Central memory CD4-positive, alpha-beta T cell (primary cell): ENCODE measurements at regions not wholly inside any gene's neighbourhood (a gene's known extent, or its start where the extent isn't known, plus 50 kb on each side); places are given as distances from the start of the nearest gene placed in this dataset.

Source experiments
- DNase-seq: peaks from one replicate; pipeline ENCODE4 v3.0.0; 2022

DNA sequence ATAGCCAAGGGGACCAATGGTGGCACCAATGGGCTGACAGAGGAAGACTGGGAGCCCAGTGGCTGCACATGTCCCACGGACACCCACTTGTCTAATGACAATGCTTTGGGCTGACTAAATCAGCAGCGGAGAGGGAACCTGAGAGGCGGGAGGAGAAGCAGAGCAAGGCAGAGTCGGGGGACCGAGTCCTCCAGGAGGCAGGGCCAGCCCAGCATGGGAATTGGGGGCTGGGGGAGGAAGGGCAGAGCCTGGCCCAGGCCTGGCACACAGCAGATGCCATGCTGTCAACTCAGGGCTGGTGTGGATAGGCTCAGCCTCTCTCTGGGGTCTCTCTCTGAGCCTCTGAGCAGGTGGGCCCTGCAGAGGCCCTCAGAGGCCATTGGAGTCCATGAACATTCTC, 78.4 kb upstream of the KLF13 start:
- no peak for DNase-seq

DNA sequence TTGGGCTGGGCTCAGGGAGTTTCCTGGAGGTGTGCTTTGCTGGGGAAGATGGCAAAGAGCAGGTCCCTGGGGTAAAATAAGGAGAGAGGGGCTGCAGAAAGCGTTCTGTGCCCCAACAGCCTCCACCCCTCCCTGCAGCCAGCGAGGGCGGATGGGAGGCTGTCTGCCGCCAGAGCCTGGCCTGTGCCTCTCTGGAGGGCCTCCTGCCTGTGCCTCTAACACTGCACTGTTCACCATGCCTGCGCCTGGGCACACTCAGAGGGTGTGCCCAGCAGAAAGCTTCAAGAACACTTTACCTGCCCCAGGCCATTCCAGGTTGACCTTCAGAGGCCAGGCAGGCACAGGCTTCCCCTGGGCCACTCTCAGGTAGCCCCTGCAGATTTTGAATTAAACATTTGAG, 77.7 kb upstream of the KLF13 start:
- no peak for DNase-seq

DNA sequence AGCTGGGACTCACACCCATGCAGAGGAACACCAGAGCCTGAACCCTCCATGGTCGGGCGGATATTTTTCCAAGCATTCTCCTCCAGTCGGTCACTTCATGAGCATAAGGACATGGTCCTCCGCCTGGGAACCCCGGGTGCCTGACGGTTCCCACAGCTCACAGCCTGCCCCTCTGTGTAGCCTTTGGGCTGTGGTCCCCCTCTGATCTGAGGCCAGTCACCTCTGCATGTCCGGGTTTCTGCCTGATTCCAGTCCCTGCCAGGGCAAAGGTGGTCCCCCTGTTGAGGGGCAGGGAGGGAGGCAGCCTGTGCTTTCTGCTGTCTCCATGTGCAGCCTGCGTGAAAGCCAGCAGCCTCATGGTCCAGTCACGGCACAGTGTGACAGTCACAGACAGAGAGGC, 76.6 kb upstream of the KLF13 start:
- DNase-seq: no peak

DNA sequence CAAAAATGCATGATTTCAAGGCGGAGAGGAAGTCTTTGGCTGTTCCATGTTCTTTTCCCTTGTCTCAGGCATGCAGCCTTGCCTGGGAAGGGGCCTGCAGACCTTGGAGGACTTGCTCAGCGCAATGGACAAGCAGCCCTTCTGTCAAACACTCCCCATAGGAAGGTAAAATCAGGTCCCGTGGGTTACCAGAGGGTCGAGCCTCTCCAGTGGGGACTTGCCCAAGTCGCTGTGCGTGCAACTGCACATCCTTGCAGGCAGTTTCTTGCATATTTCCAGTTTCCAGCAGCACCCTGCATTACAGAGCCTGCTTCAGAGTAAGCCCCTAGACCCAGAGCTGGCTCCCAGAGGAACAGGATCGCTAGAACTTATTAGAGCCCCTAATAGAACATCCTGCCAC, 75.5 kb upstream of the KLF13 start:
- DNase-seq: no peak

DNA sequence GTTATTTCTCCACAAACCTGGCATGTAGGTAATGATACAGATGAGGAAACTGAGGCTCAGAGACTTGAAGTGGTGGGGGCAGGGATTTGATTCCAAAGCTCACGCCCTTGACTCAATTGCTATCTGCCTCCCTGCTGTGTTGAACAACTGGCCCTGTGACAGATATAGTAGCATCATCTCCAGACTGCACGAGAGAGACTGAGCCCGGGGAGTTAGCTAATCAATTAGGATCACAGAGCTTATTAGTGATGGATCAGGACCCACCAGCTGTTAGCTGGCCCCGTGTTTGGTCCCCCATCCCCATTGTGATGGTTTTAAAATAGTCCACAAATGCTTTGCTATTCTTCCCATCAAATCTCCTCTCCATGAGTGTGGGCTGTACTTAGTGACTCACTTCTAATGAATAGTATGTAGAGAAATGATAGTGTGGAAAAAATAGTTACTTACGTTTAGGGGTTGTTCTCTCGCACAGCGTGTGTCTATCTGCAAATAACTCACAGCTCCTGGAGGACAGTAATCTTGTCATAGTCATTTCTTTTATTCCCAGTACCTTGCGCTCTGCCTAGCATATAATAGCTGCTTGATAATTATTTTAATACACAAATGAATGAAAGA, 74.4 kb upstream of the KLF13 start:
- DNase-seq: no peak

DNA sequence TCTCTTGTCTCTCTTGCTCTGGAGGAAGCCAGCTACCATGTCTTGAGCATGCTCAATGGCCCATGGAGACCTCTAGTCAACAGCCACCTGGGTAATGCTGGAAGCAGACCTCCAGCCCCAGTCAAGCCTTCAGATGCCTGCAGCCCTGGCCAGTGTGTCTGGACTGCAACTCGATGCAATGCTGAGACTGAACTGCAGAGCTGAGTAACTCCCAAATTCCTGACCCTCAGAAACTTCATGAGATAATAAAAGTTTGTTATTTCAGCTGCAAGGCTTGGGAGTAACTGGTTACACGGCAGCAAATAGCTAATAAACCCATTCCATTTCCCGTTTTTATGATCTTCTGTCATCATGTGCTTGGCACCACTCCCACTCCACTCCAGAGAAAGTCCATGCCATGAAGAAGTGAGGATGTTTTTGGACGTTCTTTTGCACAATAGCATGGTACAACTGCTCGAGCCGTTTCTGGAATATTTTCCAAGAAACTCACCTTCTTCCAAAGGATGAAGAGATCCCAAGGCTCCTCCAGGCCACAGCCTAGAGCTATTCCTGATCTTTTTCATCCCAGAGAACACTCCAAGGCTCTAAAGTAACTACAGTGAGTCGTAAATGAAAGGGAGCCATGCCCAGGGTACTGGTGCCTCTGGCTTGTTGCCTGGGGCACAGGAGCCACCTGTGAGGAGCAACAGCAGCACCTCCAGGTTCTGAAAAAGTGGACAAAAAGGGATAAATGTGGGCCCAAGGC, 72.0 kb upstream of the KLF13 start:
- DNase-seq: no peak

DNA sequence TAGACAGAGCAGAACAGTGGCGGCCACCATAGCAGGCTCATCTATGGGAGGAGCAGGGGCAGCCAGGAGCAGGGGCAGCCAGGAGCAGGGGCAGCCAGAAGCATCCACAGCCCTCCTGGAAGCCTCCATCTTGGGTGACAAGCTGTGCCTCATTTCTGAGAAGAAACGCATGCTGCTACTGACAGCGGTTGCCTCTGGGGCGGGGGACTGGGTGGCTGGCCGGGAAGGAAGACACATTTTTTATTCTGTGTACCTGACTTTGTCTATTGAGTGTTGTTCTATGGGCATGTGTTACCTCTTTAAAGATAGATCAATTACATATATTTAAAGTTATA, 71.5 kb upstream of the KLF13 start:
- DNase-seq: no peak

DNA sequence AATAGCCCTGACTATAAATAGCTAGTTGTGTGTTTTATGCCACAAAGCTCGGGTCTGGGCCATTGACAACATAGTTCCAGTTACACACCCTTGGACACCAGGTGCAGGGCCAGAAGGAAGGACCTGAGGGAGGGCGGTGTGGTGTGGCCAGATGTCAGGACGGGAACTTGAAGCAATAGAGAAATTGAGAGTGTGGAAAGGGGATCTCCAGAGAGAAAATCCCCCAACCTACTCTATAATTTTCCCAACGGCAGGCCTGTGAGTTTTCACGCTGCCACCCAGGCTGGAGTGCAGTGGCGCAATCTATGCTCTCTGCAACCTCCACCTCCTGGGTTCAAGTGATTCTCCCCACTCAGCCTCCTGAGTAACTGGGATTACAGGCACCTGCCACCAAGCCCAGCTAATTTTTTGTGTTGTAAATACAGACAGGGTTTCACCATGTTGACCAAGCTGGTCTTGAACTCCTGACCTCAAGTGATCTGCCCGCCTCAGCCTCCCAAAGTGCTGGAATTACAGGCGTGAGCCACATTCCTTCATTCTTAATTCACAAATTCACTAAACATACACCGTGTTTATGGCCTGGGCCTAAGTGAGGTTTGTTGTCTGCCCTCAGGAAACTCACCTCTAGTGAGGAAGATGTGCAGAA, 70.8 kb upstream of the KLF13 start:
- no peak for DNase-seq

DNA sequence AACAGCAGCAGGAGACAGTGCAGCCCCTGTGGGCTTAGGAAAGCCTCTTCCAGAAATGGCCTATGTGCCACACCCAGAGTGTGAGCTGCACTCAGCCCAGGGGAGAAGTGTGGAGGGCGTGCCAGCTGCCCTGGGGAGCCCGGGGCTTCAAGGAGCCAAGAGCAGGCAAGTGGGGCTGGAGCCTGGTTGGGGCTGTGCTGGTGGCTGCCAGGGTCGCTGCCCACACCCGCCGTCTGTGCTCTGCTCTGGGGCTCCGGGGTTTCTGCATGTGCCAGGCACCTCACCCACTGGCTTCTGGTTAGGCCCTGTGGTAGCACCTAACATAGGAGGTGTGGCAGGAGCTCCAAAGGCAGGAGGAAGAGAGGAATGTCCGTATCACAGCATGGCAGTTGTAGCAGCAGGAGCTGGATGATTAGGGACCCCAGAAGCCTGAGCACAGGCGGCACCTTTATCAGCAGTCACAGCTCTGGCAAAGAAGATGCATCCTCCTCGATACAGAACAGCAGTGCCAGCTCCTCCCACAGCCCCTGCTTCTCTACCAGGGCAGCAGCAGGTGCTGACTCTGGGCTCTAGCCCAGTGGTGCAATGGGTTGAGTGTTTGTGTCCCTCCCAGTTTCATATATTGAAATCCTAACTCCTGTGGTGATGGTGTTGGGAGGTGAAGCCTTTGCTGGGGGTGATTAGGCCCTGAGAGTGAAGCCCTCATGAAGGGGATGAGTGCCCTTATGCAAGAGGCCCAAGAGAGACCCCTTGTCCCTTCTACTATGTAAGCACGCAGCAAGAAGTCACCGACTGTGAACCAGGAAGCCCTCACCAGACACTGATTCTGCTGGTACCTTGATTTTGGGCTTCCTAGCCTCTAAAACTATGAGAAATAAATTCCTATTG, 70.0 kb upstream of the KLF13 start:
- DNase-seq: no peak

DNA sequence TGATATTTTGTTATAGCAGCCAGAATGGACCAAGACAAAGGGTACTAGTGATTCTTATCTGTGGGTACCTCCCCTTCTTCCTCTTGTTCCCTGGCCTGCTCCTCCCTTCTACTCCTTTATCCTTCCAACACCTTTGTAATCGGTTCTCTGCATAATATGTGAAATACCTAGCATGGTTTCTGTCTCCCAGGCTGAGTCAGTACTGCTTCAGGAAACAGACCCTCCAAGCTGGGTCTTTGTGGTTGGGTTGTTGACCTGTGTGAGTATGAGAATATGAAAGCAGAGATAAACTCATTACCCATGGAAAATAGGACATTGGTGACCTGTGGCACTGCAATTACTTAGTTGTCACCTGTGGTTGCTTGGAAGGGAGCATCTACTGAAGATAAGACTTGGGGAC, 69.3 kb upstream of the KLF13 start:
- DNase-seq: no peak

DNA sequence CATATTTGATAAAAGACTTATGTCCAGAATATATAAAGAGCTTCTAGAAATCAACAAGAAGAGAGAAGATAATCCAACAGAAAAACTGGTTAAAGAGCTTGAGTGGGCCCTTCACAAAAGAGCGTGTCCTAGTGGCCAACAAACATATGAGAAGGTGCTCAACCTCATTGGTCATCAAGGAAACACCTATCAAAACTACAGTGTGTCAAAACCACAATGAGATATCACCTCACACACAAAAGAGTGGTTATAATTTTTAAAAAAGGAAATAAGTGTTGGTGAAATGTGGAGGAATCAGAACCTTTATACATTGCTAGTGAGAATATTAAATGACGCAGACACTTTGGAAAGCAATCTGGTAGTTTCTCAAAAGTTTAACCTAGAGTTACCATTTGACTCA, 68.4 kb upstream of the KLF13 start:
- DNase-seq: no peak

DNA sequence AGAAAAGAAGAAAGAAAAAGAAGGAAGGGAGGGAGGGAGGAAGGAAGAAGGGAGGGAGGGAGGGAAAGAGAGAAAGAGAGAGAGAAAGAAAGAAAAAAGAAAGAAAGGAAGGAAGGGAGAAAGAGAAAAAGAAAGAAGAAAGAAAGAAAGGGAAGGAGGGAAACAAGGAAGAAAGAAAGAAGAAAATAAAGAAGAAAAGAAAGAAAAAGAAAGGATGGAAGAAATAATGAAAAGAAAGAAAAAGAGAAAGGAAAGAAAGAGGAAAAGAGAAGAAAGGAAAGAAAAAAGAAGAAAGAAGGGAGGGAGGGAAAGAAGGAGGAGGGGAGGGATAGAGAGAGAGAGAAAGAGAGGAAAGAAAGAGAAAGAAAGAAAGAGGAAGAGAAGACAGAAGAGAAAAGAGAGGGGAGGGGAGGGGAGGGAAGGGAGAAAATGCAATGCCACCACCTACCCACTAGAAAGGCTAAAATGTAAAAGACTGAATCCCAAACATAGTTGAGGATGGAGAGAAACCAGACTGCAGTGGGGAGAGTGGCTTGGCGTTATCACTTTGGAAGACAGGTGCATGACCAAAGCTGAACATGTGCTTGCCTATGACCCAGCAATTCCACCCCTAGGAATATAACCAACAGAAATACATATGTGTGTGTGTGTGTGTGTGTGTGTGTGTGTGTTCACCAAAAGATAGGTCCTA, 66.9 kb upstream of the KLF13 start:
- no peak for DNase-seq

DNA sequence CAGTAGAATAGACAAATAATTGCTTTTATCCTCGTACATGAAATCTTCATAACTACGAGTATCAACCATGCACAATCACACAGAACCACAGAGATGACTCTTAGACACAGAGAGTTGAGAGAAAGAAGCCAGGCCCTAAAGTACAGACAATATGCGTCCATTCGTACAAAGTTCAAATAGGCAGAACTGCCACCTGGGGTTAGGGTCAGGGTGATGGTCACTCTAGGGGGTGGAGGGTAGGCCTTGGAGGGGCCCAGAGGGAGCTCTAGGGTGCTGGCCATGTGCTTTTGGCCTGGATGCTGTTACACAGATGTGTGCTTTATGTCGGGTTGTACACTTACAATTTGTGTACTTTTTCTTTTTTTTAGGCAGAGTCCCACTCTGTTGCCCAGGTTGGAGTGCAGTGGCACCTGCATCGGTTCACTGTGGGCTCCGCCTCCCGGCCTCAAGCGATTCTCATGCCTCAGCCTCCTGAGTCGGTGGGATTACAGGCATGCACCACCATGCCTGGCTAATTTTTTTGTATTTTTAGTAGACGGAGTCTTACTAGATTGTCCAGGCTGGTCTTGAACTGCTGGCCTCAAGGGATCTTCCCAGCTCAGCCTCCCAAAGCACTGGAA, 65.9 kb upstream of the KLF13 start:
- DNase-seq: no peak

DNA sequence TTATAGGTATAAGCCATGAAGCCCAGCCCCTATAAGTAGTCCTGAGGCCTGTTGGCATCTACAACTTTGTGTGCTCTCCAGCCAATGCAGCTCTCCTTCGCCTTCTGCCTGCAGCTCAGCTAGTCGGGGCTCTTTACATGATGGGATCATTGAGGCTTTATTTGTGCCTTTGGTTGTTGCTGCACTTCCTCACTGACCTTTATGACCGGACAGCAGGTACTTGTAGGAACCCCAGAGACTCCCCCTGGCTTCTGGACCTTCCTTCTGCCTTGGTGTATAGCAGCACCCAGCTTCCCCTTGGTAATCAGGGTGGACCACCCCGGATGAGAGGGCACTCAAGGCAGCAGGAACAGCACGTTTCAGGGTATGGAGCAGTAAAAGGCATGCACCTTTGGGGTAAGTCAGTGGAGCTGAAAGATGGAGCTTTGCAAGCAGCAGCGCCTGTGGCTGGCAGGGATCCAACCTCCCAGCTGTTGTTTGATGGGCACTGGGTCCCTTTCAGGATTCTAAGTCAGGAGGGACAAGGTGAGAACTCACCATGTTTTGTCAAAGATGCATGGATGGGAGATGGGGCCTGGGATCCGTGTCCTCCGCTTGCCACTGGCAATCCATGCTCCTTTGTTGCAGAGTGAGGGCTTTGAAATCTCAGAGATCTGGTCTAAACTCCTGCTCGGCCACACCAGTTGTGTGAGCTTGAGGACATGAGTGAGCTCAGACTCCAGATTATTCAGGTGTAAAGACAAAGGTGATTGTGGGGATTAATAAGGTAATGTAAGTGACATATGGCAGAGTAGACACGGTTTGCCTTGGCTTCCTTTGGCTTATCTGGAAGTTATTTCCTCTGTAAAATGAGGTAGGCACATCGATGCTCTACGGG, 65.1 kb upstream of the KLF13 start:
- no peak for DNase-seq

DNA sequence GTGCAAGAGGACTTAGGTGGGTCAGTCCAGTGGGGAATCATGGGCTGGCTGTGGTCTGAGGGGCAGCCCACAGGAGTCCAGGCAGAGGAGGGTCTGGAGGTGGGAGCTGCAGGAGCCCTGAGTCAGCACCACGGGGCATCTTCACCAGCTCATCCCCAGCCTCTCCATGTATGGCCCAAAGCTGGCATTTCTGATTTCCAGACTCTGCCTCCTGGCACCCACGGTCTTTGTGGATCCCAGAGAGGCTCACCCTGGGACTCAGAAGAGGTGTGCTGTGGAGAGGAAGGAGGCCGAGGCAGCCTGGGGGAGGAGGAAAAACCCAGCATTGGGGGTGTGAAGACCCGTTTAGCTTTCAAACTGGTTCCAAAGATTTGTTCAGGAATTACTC, 64.5 kb upstream of the KLF13 start:
- DNase-seq: no peak

DNA sequence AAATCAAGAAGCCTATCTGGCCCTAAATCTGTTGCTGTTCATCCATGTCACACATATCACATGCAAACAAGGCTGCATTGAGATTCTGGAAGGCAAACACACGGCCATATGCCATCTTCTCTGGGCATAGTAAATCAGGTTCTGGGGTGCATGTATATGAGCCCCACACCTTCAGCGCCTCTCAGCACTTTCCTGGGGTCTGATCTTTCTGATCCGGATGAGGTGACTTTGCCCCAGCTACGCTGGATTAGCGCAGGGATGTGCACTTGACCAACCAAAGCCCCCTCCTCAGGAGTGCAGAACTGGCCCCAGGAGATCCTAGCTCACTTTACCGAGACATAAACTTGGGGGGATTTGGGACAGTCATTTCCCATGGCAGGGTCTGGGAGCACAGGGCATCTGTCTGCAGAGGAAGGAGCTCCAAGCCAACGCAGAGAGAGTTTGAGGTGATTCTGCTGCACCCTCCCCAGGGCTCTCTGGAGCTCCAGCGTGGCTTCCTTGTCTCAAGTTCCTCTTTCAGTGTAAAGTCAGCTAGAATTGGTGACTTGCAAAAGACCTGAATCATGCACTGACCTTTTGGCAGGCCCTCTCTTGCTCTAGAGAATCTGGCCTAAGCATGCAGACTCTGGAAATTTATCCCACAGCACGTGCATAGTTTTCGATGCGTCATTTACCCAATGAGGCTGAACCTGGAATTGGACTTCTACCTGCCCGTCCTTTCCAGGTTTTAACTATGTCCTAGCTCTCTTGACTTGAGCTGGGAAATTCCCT, 63.5 kb upstream of the KLF13 start:
- no peak for DNase-seq

DNA sequence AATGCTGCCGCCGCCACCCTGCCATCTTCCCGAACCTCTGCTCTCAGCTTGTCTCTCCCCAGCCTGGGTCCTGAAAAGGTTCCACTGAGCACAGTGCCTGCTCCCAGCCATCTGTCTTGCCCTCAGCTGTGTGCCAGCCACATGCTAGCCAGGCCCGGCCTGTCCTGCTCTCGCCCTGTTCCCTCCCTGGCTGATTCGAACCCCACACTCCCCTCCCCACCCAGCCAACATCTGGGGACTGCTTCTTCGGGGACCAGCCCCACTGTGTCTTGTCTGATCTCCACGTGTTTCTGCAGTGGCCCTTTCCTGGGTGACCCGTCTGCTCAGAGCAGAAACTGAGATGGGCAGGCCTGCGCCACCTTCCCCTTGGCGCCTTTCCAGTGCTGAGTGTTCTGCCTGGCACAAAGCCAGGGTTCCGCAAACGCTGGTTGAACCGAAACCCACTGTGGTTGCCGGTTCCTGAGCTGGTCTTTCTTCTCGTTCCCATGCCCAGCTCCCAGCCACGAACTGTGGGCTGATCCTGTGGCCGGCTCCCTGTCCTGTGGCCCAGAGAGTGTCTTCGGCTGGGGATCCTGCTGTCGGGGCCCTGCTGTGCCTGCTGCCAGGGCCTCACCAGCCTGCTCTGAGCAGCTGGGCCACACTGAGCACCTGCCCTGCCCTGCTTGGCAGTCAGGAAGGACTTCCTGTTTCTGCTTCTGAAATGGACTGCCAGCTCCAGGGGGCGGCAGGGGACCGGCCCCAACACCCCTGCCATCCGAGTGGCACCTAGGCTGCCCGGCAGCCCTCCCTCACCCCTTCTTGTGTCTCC, 62.7 kb upstream of the KLF13 start:
- peak; percentile 77 for DNase-seq

DNA sequence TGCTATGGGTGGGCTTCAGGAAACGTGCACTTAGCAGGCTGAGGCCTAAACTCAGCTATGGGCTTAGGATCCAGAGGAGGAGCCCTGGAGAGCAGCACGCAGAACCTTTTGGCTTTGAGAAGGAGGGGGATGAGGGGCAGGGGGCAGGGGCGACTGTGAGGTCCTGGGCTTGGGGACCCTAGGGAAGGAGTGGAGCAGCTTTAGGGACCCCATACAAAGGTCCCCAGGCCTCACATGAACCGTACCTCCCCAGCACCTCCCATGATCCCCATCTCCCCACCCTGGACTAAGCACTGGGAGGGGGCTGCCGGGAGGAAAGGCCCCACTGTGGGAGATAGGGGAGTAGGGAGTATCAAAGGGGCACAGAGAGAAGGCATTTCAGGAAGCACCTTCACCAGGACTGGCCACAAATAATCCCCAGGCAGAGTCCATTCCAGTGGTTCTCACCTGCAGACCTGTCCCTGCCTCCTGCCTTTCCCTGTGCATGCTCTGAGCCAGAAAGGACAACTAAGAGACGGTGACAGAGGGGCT, 62.0 kb upstream of the KLF13 start:
- no peak for DNase-seq

DNA sequence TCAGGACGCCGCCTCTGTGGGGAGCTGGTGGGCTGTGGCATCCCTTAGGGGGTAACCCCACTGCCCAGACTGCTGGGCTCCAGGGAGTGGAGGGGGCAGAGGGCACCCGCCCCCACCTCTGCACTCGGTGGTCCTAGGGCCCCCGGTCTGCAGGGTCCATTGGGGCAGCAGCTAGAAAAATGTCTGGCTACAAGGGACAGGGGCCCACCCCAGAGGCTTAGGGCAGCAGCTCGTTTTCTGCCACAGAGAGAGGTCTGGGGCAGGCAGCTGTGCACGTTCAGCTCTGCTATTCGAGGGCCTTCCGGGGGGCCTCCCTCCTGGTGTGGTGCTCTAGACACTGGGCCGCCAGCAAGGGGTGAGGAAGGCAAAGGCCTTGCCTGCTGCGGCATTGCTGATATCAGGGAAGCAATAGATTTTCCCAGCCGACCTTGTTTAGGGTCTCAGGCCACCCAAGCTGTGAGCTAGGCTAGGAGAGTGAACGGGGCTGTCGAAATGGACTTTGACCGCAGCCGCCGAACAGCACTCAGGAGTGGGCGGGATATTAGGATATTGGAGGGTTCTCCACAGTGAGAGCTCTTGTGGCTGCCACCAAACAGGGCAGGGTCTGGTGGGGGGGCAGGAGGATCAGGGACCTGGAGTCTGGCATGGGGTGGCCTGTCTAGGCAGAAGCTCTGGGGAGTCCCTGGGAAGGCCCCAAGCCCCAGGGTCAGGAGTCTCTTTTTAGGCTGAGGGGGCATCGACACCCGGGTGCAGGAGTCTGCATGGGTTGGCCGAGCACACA, 61.4 kb upstream of the KLF13 start:
- no peak for DNase-seq
